Muscle of leg (tissue), 3 donors: ENCODE measurements at regions not wholly inside any gene's neighbourhood (a gene's known extent, or its start where the extent isn't known, plus 50 kb on each side); places are given as distances from the start of the nearest gene placed in this dataset.
A peak's percentile ranks its signal among the peaks of the same experiment; 100 is the strongest.
"Not testable (repeated sequence)": the region's sequence is repeated elsewhere in the genome, so short reads cannot be mapped to it uniquely, and the experiment has no call there.

Experiments
- DNase-seq: peaks from one replicate; pipeline ENCODE4 v3.0.0; 2013
- H3K27ac ChIP-seq: one replicate; pipeline ENCODE4 v1.5.1; 2013; ENCODE audit warnings: mild to moderate bottlenecking, low read length, control low read depth
- H3K27me3 ChIP-seq: one replicate; pipeline ENCODE4 v1.6.1; 2013; ENCODE audit warnings: low read length; ENCODE audit not compliant: control insufficient read depth, insufficient read depth
- H3K36me3 ChIP-seq: one replicate; pipeline ENCODE4 v1.6.1; 2013; ENCODE audit warnings: low read length; ENCODE audit not compliant: control insufficient read depth, insufficient read depth
- H3K4me1 ChIP-seq: one replicate; pipeline ENCODE4 v1.6.1; 2013; ENCODE audit warnings: low read length; ENCODE audit not compliant: control insufficient read depth, insufficient read depth
- H3K4me3 ChIP-seq: one replicate; pipeline ENCODE4 v1.5.1; 2013; ENCODE audit warnings: low read length, control low read depth
- H3K9me3 ChIP-seq: replicated peaks from 2 replicates; pipeline ENCODE4 v1.6.1; 2013; ENCODE audit warnings: low read depth, low read length; ENCODE audit not compliant: control insufficient read depth
- WGBS: methylation state at CpG from one replicate; pipeline ENCODE4 v1.1.5; 2013; ENCODE audit warnings: missing lambda C conversion rate; ENCODE audit not compliant: insufficient coverage; 5-methylcytosine and 5-hydroxymethylcytosine counted together

- Histone ChIP-seq H3K36me3 (no peaks in the 10 kb centered on the region), H3K4me3 (no peak overlapping the region), H3K27me3 (no peaks in the 10 kb centered on the region), H3K9me3 (no peaks in the 10 kb centered on the region), H3K27ac (no peak overlapping the region), H3K4me1 (no peaks in the 10 kb centered on the region)
- WGBS: 68% methylated on average over 4 of the region's 5 CpGs
- DNase-seq: no peak
Observed at GRCh38 chr3:161600173-161600572, 103.6 kb downstream of the OTOL1 start.

DNA sequence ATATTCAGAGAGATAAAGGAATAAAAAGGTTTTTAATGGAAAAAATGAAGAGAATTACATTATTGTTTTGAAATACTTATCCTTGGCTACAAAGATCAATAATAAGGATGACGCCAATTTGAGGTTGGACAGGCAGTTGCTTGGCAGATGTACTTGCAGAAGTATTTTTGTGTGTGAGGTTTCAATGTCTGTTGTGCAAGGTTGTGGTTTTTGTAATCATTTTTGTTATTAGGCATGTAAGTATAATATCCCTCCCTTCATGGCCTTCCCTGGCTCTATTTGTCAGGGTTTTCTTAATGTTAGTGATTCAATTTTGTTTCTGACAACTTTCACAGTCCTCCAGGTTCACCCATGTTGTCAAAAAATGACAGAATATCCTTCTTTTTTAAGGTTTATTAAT lies 105.9 kb downstream of the OTOL1 start:
- no peaks in the 10 kb centered on the region for H3K36me3 ChIP-seq
- no CpG with 5 or more reads among the region's 1 CpG for WGBS
- no peaks in the 10 kb centered on the region for H3K4me1 ChIP-seq

GRCh38 chr3:161602918-161603317 lies 106.3 kb downstream of the OTOL1 start:
- Histone ChIP-seq H3K4me3 (no peak overlapping the region), H3K27ac (no peak overlapping the region), H3K36me3 (no peaks in the 10 kb centered on the region), H3K4me1 (no peaks in the 10 kb centered on the region), H3K9me3 (no peaks in the 10 kb centered on the region), H3K27me3 (no peaks in the 10 kb centered on the region)
- no peak for DNase-seq

More for the DNA sequence above, 105.9 kb downstream of the OTOL1 start:
- H3K4me3 ChIP-seq: no peak overlapping the region
- no peak overlapping the region for H3K27ac ChIP-seq
- H3K9me3 ChIP-seq: no peaks in the 10 kb centered on the region
- DNase-seq: no peak
- no peaks in the 10 kb centered on the region for H3K27me3 ChIP-seq

DNA sequence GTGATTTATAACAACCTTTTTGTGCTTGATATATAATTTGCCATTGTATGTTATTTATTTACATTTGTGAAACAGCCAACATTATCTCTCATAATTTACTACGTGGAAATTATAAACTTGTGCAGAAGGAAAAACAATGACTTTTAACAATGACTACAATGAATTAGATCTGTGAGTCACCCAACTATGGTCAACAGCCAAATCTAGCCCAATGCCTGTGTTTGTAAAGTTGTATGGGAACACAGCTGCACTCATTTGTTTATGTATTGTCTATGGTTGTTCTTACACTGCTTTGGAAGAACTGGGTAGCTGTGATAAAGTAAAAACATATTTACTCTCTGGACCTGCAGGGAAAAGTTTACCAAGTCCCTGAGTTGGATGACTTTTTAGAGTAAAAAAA lies 110.4 kb downstream of the OTOL1 start:
- H3K4me3 ChIP-seq: no peak overlapping the region
- no CpG with 5 or more reads among the region's 1 CpG for WGBS

DNA sequence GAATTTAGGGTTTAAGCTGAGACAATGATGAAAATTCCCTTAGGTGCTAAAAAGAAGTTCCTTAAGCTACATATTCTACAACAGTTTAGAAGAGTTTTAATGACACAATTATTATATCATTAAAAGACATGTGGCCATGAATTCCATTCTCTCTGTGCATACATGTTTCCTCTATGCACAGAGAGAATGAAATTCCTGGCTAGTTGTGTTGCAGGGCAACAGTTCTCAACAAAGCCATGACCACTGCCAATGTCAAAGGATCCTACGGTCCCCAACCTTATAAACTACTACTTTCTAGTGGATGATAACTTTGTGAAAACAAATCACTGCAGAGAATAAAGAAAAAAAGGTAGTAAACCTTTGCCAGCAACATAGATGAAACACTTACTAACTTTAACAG lies 122.7 kb downstream of the OTOL1 start:
- no CpG with 5 or more reads among the region's 1 CpG for WGBS
- Histone ChIP-seq H3K4me3 (no peak overlapping the region), H3K27ac (no peak overlapping the region), H3K27me3 (no peaks in the 10 kb centered on the region), H3K36me3 (no peaks in the 10 kb centered on the region), H3K9me3 (no peaks in the 10 kb centered on the region), H3K4me1 (no peaks in the 10 kb centered on the region)
- no peak for DNase-seq

More for the DNA sequence above, 110.4 kb downstream of the OTOL1 start:
- no peaks in the 10 kb centered on the region for H3K36me3 ChIP-seq
- no peaks in the 10 kb centered on the region for H3K9me3 ChIP-seq
- H3K27me3 ChIP-seq: no peaks in the 10 kb centered on the region
- H3K4me1 ChIP-seq: no peaks in the 10 kb centered on the region
- no peak for DNase-seq
- no peak overlapping the region for H3K27ac ChIP-seq

- no peaks in the 10 kb centered on the region for H3K27me3 ChIP-seq
- no peaks in the 10 kb centered on the region for H3K36me3 ChIP-seq
- no peak overlapping the region for H3K27ac ChIP-seq
- peak; percentile 58 for DNase-seq
- H3K4me3 ChIP-seq: no peak overlapping the region
- no peaks in the 10 kb centered on the region for H3K9me3 ChIP-seq
- WGBS: no CpG with 5 or more reads among the region's 2 CpGs
- H3K4me1 ChIP-seq: no peaks in the 10 kb centered on the region
Observed at GRCh38 chr3:161630794-161631193, 134.2 kb downstream of the OTOL1 start.

GRCh38 chr3:161631536-161631935 lies 134.9 kb downstream of the OTOL1 start:
- no peaks in the 10 kb centered on the region for H3K4me1 ChIP-seq
- no peaks in the 10 kb centered on the region for H3K9me3 ChIP-seq
- DNase-seq: no peak
- H3K27me3 ChIP-seq: no peaks in the 10 kb centered on the region
- no peak overlapping the region for H3K4me3 ChIP-seq
- H3K27ac ChIP-seq: no peak overlapping the region
- H3K36me3 ChIP-seq: no peaks in the 10 kb centered on the region

DNA sequence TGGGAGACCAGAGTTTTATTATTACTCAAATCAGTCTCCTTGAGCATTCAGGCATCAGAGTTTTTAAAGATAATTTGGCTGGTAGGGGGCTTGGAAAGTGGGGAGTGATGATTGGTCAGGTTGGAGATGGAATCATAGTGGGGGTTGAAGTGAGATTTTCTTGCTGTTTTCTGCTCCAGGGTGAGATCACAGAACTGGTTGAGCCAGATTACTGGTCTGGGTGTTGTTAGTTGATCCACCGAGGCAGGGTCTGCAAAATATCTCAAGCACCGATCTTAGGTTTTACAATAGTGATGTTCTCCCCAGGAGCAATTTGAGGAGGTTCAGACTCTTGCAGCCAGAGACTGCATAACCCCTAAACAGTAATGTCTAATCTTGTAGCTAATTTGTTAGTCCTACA lies 141.0 kb downstream of the OTOL1 start:
- Histone ChIP-seq H3K36me3 (no peaks in the 10 kb centered on the region), H3K9me3 (no peaks in the 10 kb centered on the region), H3K4me1 (no peaks in the 10 kb centered on the region), H3K4me3 (no peak overlapping the region), H3K27ac (no peak overlapping the region), H3K27me3 (no peaks in the 10 kb centered on the region)
- WGBS: no CpG with 5 or more reads among the region's 2 CpGs
- no peak for DNase-seq

- not testable (repeated sequence) for H3K4me3 ChIP-seq, H3K4me1 ChIP-seq, DNase-seq, H3K27me3 ChIP-seq, H3K27ac ChIP-seq, H3K36me3 ChIP-seq, H3K9me3 ChIP-seq
- WGBS: no CpG with 5 or more reads among the region's 5 CpGs
Observed at GRCh38 chr3:161639095-161639494, 142.5 kb downstream of the OTOL1 start.

GRCh38 chr3:161640181-161640580 lies 143.6 kb downstream of the OTOL1 start:
- no peaks in the 10 kb centered on the region for H3K27me3 ChIP-seq
- H3K9me3 ChIP-seq: no peaks in the 10 kb centered on the region
- no peaks in the 10 kb centered on the region for H3K36me3 ChIP-seq
- DNase-seq: peak; percentile 58
- H3K4me1 ChIP-seq: no peaks in the 10 kb centered on the region
- H3K27ac ChIP-seq: no peak overlapping the region
- H3K4me3 ChIP-seq: no peak overlapping the region
- WGBS: no CpG with 5 or more reads among the region's 1 CpG

DNA sequence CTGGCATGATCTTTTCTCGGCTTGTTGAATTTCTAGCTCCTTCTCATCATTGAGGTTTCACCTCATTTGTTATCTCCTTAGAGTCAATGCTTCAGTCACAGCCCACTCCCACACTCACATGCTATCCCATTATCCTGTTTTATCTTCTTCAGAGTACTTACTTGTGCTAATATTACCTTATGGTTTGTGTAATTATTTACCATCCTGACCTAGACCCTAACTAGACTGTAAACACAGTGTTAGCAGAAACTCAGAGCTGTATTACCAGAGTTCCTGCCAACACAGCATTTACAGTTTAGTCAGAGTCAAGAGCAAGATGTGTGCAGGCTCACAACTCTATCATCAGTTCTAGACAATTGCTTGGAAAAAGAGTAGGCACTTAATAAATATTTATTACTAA lies 144.7 kb downstream of the OTOL1 start:
- 88% methylated on average over 1 of the region's 1 CpG for WGBS
- no peak for DNase-seq

More for the DNA sequence above, 144.7 kb downstream of the OTOL1 start:
- no peaks in the 10 kb centered on the region for H3K4me1 ChIP-seq
- no peaks in the 10 kb centered on the region for H3K27me3 ChIP-seq
- no peaks in the 10 kb centered on the region for H3K9me3 ChIP-seq
- H3K36me3 ChIP-seq: no peaks in the 10 kb centered on the region
- H3K4me3 ChIP-seq: no peak overlapping the region
- no peak overlapping the region for H3K27ac ChIP-seq
